ENCODE measurements at regions not wholly inside any gene's neighbourhood (a gene's known extent, or its start where the extent isn't known, plus 50 kb on each side); places are given as distances from the start of the nearest gene placed in this dataset.
A peak's percentile ranks its signal among the peaks of the same experiment; 100 is the strongest.

DNA sequence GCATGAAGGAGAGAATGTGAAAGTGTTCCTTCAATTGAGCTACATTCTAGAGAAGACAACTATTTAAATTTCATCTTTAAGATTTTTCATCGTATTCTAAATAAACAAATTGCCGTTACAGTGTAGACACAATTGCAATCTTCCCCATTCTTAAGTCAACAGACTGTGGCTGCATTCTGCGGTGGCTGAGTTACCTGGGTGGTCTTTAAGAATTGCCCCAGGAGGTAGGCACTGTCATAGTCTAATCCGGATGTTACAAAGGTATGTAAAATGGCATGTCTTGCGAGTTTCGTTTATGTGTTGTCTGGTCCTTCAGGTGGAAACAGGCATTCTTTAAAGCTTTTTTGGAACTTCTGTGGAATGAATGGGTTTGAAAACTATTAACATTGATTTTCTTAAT lies 586.1 kb upstream of the PITX2 start:
- H3K27me3 ChIP-seq, result no peaks in the 10 kb centered on the region

DNA sequence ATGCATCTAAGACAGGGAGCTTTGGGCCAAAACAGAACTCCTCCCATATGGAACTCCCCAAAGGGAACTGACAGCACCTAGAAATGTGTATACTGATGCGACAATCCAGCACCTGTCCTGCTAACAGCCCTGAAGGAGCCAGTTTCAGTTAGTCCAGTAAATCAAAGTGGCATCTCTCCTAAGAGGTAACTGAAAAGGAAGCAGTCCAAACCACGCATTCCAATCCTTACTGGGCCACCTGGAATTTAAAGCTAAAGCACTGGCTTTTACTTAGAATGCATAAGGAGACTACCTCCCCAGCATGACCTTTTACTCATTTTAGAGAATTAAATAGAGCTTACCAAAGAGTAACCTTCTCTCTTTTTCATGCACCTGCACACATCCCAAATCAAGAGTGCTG lies 586.8 kb upstream of the PITX2 start:
- intact Hi-C loops (cut with DNase I; ENCODE audit: low total_unique reads), result no loop called here

More for the DNA sequence above, 586.1 kb upstream of the PITX2 start:
- Histone ChIP-seq H3K9me3 (no peaks in the 10 kb centered on the region), H3K4me1 (peaks cover 0 to under 1% of the 10 kb centered on the region in 2 donors), H3K27ac (no peak overlapping the region), H3K36me3 (no peaks in the 10 kb centered on the region), H3K4me3 (no peak overlapping the region)
- TF ChIP-seq POLR2A (IDR thresholded peaks at IDR 0.05), result no peak
- TF ChIP-seq, protein P1, sequence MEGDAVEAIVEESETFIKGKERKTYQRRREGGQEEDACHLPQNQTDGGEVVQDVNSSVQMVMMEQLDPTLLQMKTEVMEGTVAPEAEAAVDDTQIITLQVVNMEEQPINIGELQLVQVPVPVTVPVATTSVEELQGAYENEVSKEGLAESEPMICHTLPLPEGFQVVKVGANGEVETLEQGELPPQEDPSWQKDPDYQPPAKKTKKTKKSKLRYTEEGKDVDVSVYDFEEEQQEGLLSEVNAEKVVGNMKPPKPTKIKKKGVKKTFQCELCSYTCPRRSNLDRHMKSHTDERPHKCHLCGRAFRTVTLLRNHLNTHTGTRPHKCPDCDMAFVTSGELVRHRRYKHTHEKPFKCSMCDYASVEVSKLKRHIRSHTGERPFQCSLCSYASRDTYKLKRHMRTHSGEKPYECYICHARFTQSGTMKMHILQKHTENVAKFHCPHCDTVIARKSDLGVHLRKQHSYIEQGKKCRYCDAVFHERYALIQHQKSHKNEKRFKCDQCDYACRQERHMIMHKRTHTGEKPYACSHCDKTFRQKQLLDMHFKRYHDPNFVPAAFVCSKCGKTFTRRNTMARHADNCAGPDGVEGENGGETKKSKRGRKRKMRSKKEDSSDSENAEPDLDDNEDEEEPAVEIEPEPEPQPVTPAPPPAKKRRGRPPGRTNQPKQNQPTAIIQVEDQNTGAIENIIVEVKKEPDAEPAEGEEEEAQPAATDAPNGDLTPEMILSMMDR (IDR thresholded peaks at IDR 0.05 in 4 of 5, conservative IDR thresholded peaks at IDR 0.05 in 1 of 5), result no peak
- intact Hi-C loops (cut with DNase I; ENCODE audit: low total_unique reads), result no loop called here
- ATAC-seq (no peak), DNase-seq (no peak)
- in situ Hi-C loops (cut with MboI; ENCODE audit: low sequenced_read_pairs in 4 of 4), result no loop called here

DNA sequence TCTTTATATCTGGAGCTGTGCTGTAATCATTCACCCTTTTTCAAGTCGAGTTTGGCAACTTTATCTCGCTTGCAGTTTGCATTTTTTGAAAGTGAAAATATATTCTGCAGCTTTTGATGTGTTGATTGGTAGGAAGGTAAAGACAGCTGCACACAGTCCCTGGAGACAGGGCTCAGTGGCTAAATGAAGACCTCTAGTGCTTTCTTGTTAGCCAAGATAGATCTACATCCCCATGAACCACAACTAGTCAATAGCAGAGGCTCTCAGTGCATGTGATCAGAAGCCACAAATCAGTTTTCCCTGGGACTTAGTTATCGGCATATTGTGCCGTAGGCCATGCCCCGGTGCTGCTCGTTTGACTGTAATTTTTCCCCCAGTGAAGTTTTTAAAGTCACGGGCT lies 587.7 kb upstream of the PITX2 start:
- Histone ChIP-seq H3K4me1 (peaks cover 0 to 6% of the 10 kb centered on the region in 2 donors), H3K4me3 (no peak overlapping the region), H3K27me3 (no peaks in the 10 kb centered on the region), H3K27ac (no peak overlapping the region), H3K36me3 (no peaks in the 10 kb centered on the region), H3K9me3 (no peaks in the 10 kb centered on the region)
- intact Hi-C loops (cut with DNase I; ENCODE audit: low total_unique reads), result no loop called here
- in situ Hi-C loops (cut with MboI; ENCODE audit: low sequenced_read_pairs in 4 of 4), result no loop called here
- TF ChIP-seq POLR2A (IDR thresholded peaks at IDR 0.05), result no peak
- TF ChIP-seq, protein P1 (IDR thresholded peaks at IDR 0.05 in 4 of 5, conservative IDR thresholded peaks at IDR 0.05 in 1 of 5), result no peak
- no peak for ATAC-seq
- no peak for DNase-seq

More for the DNA sequence above, 586.8 kb upstream of the PITX2 start:
- no peaks in the 10 kb centered on the region for H3K36me3 ChIP-seq
- H3K4me1 ChIP-seq, result peaks cover 0 to 6% of the 10 kb centered on the region in 2 donors
- no peak overlapping the region for H3K27ac ChIP-seq
- H3K4me3 ChIP-seq, result no peak overlapping the region
- H3K27me3 ChIP-seq, result no peaks in the 10 kb centered on the region
- no peak for TF ChIP-seq POLR2A (IDR thresholded peaks at IDR 0.05)
- TF ChIP-seq, protein P1 (IDR thresholded peaks at IDR 0.05 in 4 of 5, conservative IDR thresholded peaks at IDR 0.05 in 1 of 5), result no peak
- no peaks in the 10 kb centered on the region for H3K9me3 ChIP-seq
- DNase-seq (no peak), ATAC-seq (no peak)
- in situ Hi-C loops (cut with MboI; ENCODE audit: low sequenced_read_pairs in 4 of 4), result no loop called here

DNA sequence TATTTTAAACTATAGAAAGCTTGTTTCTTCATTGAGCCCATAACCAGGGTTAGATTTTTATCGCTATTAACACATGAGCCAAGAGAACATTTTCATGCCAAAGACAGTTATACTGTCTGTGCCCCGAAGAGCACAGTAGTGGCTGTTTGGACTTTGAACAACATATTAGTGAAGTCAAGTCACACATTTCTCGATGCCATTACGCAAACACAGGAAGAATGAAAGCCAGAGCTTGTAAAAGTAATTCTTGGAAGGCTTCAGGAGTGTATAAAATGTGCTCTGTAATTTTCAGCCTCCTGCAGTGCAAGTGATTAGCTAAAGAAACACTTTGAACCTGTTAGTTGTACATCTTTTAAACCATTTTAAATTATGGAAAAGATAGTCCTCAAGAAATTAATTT lies 590.7 kb upstream of the PITX2 start:
- H3K27me3 ChIP-seq, result no peaks in the 10 kb centered on the region
- intact Hi-C loops (cut with DNase I; ENCODE audit: low total_unique reads), result no loop called here
- DNase-seq (no peak), ATAC-seq (no peak)
- no peaks in the 10 kb centered on the region for H3K9me3 ChIP-seq
- no peak for TF ChIP-seq POLR2A (IDR thresholded peaks at IDR 0.05)
- in situ Hi-C loops (cut with MboI; ENCODE audit: low sequenced_read_pairs in 4 of 4), result no loop called here
- no peak overlapping the region for H3K4me3 ChIP-seq
- H3K27ac ChIP-seq, result no peak overlapping the region
- peaks cover 0 to 6% of the 10 kb centered on the region in 2 donors for H3K4me1 ChIP-seq
- no peaks in the 10 kb centered on the region for H3K36me3 ChIP-seq

DNA sequence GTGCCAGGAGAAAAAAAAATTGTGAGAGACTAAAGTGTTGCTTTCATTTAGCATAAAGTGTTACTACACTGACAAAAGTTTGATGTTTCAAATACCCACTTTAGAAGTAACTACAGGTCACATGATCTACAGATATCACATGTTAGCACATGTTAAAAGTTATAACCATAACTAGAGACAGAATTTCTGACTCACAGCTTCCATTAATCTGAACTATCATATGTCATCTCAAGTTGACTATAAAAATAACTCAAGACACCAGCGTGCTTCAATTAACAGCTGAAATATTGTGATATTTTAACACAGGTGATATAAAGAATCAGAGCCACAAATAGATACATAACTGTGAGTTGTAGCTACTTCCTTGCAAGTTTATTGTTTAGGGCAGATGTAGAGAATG lies 591.5 kb upstream of the PITX2 start:
- DNase-seq (no peak), ATAC-seq (peak; percentile 33 to 70)
- Histone ChIP-seq H3K27ac (no peak overlapping the region), H3K4me3 (no peak overlapping the region), H3K36me3 (no peaks in the 10 kb centered on the region), H3K27me3 (no peaks in the 10 kb centered on the region), H3K4me1 (peaks cover 0 to 6% of the 10 kb centered on the region in 2 donors), H3K9me3 (no peaks in the 10 kb centered on the region)
- TF ChIP-seq, protein P1 (IDR thresholded peaks at IDR 0.05 in 4 of 5, conservative IDR thresholded peaks at IDR 0.05 in 1 of 5), result no peak
- no peak for TF ChIP-seq POLR2A (IDR thresholded peaks at IDR 0.05)
- intact Hi-C loops (cut with DNase I; ENCODE audit: low total_unique reads), result no loop called here
- in situ Hi-C loops (cut with MboI; ENCODE audit: low sequenced_read_pairs in 4 of 4), result no loop called here
